ENCODE measurements at regions not wholly inside any gene's neighbourhood (a gene's known extent, or its start where the extent isn't known, plus 50 kb on each side); places are given as distances from the start of the nearest gene placed in this dataset.
A peak's percentile ranks its signal among the peaks of the same experiment; 100 is the strongest.

DNA sequence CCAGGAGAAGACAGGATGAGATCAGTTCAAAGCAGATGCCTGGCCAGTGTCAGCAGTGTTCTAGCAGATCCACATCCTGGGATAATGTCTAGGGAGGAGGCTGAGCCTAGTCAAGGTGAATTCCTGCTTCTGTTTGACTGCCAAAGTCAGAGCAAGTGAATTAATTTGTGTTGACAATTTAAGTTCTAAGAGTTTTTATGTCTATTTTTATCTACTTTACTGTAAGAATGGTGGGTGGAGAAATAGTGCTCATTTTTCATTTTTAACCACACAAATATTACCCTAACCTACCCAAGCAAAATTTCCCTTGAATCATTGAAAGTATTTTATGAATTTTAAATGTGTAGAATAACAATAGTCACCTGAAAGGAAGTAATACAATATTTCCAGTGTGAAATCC, 207.6 kb upstream of the SLC10A2 start:
- H3K9me3 Mint-ChIP-seq: peaks cover 4 to 14% of the 10 kb centered on the region in 2 donors
- H3K27ac Mint-ChIP-seq: no peak overlapping the region
- no peak for ATAC-seq
- no peaks in the 10 kb centered on the region for H3K36me3 Mint-ChIP-seq
- no peak for DNase-seq (ENCODE audit: low spot score in 2 of 2)

DNA sequence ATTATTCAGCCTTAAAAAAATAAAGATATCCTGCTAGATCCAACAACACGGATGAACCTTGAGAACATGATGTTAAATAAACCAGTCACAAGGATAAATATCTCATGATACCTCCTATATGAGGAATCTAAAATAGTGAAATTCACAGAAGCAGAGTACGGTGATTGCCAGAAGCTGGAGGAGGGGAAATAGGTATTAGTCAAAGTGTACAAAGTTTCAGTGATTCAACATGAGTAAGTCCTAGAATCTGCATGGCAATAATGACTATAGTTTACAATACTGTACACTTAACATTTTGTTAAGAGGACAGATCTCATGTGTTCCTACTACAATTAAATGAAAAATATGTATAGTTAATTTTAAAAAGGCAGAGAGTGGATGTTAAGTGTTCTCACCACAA, 206.6 kb upstream of the SLC10A2 start:
- ATAC-seq: peak in 1 of 2 donors; percentile 91
- no peaks in the 10 kb centered on the region for H3K36me3 Mint-ChIP-seq

DNA sequence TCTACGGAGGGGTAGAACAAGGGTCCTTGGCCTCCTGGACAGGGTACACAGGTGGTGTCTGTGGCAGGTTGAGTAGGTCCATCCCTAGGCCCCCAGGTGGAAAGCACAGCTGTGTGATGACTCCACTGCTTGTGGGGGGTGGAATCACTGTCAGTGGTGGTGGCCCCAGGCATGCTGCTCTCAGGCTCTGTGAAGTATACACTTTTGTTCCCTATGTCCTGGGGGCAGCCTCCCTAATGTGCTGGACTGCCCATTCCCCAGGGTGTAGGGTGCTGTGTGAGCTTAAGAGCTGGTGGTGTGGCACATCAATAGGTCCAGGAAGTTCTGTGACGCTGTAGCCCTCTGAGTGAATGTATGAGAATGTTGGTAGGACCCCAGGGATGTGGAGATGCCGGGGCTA, 197.2 kb upstream of the SLC10A2 start:
- Mint-ChIP-seq H3K36me3 (peaks cover 0 to 17% of the 10 kb centered on the region in 2 donors), H3K27ac (no peak overlapping the region), H3K9me3 (peaks cover 19 to 39% of the 10 kb centered on the region in 2 donors)
- no peak for DNase-seq (ENCODE audit: low spot score in 2 of 2)
- no peak for ATAC-seq

More for the DNA sequence above, 206.6 kb upstream of the SLC10A2 start:
- Mint-ChIP-seq H3K27ac (no peak overlapping the region), H3K9me3 (peaks cover 6 to 17% of the 10 kb centered on the region in 2 donors)
- no peak for DNase-seq (ENCODE audit: low spot score in 2 of 2)

DNA sequence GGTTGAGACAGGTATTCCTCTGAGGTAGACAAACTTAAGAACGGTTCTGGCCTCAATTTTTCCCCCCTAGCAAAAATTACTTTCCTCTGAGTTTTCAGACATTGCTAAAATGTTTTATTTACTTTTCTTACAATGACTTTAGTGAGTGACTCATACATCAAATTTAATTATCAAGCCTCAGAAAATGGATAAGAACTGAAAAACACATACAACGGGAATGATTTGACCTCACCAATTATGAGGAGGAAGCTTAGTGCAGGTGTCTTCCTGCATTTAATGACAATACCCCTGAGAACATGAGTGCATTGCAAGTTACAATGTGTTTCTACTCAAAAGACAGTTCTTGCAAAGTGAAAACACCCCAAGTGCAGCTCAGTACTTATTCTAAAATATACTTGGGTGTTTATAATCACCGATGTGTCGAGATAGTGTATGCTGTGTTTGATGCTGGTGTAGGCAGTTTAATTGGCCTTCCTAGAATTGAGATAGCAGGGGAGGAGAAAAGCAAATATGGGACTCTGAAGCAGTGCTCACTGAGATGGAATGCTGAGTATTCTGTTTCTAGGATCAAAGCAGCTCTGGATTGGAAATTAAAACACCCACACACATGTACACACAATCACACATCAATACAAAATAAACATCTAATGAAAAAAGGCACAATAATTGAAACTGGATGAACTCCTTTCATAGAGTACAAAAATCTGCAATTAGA, 189.5 kb upstream of the SLC10A2 start:
- H3K9me3 Mint-ChIP-seq: peaks cover 7 to 9% of the 10 kb centered on the region in 2 donors
- H3K27ac Mint-ChIP-seq: no peak overlapping the region
- ATAC-seq (no peak), DNase-seq (ENCODE audit: low spot score in 2 of 2) (no peak)
- no peaks in the 10 kb centered on the region for H3K36me3 Mint-ChIP-seq

DNA sequence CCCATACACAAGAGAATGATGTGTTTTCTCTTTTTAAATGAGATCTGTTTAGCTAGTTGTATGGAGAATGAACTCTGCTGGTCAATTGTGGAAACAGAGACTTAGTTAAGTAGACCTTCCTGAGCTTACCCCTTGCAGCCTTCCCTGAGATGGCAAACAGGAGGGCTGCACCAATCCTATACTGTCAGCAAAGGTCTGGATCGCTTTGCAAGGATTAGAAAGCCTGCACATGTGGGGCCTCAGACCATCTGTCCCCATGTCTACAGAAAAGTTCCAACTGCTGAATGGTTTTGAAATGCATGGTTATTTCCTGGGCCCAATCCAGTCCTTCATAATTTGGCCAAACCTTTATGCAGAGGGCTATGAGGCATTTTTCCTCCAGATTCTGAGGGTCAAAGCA, 183.9 kb upstream of the SLC10A2 start:
- no peak for DNase-seq (ENCODE audit: low spot score in 2 of 2)
- H3K9me3 Mint-ChIP-seq: peaks cover 8 to 12% of the 10 kb centered on the region in 2 donors
- no peaks in the 10 kb centered on the region for H3K36me3 Mint-ChIP-seq
- ATAC-seq: no peak
- H3K27ac Mint-ChIP-seq: no peak overlapping the region

DNA sequence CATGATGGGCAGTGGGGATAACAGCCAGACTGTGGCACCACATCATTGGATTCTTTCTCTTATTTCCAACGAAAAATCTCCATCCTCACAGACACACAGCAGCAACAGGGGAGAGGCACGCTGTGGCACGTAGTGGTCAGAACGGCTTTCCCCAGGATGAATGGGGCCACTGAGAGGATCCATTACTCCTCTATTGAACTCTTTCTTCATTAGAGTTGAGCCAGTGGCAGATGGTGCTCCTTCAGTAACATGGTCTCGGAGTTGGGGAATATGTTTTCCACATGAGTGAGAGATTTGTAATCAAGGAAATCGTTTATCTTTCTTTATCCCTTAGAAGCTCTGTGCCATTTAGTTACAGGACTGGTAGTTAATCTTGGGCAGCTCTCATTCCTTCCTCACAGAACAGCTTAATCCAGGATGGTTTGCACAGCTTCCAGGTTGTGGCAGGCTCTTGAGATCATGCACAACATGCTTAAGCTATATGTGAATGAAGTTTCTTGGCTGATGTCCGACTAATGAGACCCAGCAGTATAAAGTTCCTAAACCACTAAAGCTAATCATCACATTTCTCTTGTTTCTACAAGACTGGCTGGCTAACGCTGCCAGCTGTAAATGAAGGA, 180.5 kb upstream of the SLC10A2 start:
- no peak for DNase-seq (ENCODE audit: low spot score in 2 of 2)
- Mint-ChIP-seq H3K36me3 (no peaks in the 10 kb centered on the region), H3K9me3 (peaks cover 4 to 7% of the 10 kb centered on the region in 2 donors), H3K27ac (no peak overlapping the region)
- no peak for ATAC-seq

DNA sequence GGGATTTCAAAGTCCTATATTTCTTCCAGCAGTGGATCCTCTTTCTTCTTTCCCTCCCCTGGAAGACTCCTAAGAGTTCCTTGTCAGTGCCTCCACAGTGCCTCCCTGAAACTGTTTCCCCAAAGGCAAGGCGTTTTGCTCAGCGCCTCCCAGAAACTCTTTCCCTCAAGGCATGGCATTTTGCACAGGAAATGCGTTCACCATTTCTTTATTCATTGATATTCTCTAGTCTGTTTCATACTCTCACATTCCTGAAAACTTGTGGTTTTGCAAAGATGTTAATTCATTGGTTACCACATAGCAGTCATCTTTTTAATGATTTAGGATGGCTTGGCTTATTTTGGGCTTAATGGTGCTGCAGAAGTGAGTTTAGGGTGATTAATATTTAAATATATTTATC, 177.3 kb upstream of the SLC10A2 start:
- no peak overlapping the region for H3K27ac Mint-ChIP-seq
- DNase-seq (ENCODE audit: low spot score in 2 of 2) (no peak), ATAC-seq (no peak)
- peaks cover 7 to 8% of the 10 kb centered on the region in 2 donors for H3K9me3 Mint-ChIP-seq
- no peaks in the 10 kb centered on the region for H3K36me3 Mint-ChIP-seq

DNA sequence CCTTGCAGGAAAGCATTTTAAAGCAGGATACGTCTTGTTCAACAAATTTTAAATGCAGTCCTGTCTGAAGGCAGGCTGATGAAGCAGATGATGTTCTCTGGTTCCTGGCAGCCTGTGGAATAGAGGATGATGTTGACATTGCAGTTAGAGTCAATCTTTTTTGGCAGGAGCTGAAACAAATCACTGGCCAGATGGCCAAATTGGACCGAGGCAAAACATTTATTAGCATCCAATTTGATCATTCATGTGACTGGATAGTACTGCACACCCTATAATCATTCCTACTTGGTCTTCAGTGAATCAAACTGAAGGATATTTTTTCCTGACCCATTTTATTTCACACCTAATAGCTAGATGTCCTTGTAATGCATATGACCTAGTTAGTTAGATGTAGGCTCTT, 172.2 kb upstream of the SLC10A2 start:
- DNase-seq (ENCODE audit: low spot score in 2 of 2): no peak
- Mint-ChIP-seq H3K9me3 (peaks cover 3 to 4% of the 10 kb centered on the region in 2 donors), H3K27ac (no peak overlapping the region), H3K36me3 (no peaks in the 10 kb centered on the region)
- ATAC-seq: no peak

DNA sequence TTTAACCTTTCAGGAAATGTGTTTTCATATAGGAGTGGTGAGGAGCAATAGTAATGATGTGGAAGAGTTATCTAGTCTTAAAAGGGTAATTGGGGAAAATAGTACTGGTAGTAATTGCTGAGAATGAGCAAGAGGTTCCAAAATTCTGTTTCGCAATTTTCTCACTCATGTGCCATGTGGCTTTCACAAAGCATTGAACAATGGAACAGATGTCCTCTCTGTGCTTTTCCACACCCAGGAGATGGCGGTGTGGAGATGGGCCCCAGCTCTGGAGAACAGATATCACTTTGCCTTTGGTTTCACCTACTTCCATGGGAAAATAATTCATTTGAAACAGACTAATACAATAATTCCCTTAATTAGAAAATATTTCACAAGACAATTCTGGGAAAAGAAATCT, 170.0 kb upstream of the SLC10A2 start:
- DNase-seq (ENCODE audit: low spot score in 2 of 2) (no peak), ATAC-seq (no peak)
- Mint-ChIP-seq H3K9me3 (peaks cover 9 to 10% of the 10 kb centered on the region in 2 donors), H3K36me3 (no peaks in the 10 kb centered on the region), H3K27ac (no peak overlapping the region)

DNA sequence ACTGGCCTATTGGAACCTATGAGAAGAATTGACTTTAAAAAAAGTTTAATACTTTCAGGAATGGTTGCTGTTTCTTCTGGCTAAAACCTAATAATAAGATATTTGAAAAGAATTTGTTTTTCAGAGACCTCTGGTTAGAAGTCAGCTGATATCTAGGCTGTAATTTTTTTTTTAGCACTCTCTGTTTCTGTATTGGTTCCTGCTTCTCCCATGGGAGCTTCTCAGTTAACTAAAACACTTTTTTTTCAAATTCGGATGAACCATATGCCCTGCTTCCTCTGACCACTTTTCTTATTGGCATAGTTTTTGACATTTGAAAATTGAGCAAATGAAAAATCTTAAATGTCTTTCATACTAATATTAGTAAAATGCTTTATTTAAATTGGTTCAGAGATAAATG, 163.5 kb upstream of the SLC10A2 start:
- DNase-seq (ENCODE audit: low spot score in 2 of 2) (no peak), ATAC-seq (no peak)
- Mint-ChIP-seq H3K27ac (no peak overlapping the region), H3K9me3 (peaks cover 12% of the 10 kb centered on the region in 2 donors), H3K36me3 (no peaks in the 10 kb centered on the region)

DNA sequence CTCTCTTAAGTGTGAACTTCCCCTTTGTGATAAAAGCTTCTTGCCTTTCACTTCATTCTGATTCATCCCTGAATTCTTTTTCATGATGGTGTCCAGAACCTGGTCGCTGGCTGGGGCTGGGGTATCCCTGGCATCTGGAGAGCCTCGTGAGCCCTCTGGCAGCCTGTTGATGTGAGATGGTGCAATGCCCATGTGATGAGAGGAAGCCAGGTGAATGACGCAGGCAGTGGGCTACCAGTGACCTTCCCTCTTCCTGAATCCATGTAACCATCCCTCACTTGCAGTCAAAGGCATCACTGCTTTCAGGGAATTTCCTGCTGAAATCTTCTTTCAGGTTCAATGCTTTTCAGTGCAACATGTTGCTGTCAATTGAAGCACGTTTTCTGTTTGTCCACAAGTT, 158.6 kb upstream of the SLC10A2 start:
- Mint-ChIP-seq H3K27ac (no peak overlapping the region), H3K9me3 (peaks cover 7 to 10% of the 10 kb centered on the region in 2 donors), H3K36me3 (no peaks in the 10 kb centered on the region)
- DNase-seq (ENCODE audit: low spot score in 2 of 2) (no peak), ATAC-seq (no peak)

DNA sequence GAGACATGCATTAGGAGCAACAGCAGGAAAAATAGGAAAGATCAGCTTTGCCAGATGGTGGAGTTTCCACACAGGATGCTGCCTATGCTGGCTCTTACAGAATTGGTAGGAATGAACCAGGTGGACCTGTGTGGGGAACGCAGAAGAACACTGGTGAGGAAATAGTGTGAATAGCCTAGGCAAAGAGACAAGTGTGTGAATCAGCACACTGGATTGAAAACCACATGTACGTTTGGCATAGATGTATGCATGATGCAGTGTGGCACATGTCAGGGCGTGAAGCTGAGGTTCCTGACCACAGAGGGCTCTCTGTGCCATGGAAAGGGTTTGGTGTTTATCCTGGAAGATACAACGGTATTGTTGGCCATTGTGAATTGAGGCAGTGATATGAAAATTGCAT, 156.5 kb upstream of the SLC10A2 start:
- no peak overlapping the region for H3K27ac Mint-ChIP-seq
- DNase-seq (ENCODE audit: low spot score in 2 of 2) (no peak), ATAC-seq (no peak)
- H3K9me3 Mint-ChIP-seq: peaks cover 4 to 10% of the 10 kb centered on the region in 2 donors
- no peaks in the 10 kb centered on the region for H3K36me3 Mint-ChIP-seq

DNA sequence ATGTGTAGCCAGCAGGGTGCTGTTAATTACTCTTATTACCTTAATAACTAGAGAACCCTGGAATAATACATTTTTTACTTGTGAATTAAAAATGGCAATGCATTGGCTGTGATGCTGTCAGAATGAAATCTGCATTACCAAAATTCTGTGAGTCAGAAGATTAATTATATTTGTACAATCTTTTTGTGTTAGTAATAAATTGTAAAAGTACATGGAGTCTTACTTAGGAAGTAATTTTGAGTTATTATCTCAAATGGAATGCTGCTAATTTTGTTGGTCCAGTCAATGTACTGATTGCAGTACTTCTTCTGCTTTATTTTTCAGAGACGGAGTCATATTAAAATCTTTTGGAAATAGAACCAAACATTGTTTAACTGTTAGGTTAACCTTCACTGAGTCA, 152.0 kb upstream of the SLC10A2 start:
- no peak overlapping the region for H3K27ac Mint-ChIP-seq
- no peaks in the 10 kb centered on the region for H3K36me3 Mint-ChIP-seq
- peaks cover 0 to 7% of the 10 kb centered on the region in 2 donors for H3K9me3 Mint-ChIP-seq
- no peak for ATAC-seq
- DNase-seq (ENCODE audit: low spot score in 2 of 2): no peak

DNA sequence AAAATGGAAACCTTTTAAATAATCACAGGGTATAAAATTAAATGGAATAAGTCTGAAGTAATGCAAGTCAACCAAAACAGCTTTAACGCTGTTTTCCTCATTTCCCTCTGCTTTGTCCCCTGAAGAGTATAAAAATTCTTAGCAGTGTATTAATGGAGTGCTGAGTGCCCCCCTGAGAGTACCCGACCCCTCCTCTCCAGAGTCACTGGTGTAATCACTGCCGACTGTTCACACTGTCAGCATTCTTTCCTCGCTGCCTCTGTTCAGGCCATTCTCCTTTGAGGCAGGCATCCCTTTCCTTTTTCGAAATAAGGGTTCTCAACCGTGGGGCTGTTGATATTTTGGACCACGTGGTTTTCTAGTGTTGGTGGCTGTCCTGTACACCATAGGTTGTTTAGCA, 146.9 kb upstream of the SLC10A2 start:
- H3K36me3 Mint-ChIP-seq: no peaks in the 10 kb centered on the region
- H3K27ac Mint-ChIP-seq: no peak overlapping the region
- H3K9me3 Mint-ChIP-seq: peaks cover 0 to 3% of the 10 kb centered on the region in 2 donors
- DNase-seq (ENCODE audit: low spot score in 2 of 2) (no peak), ATAC-seq (no peak)

DNA sequence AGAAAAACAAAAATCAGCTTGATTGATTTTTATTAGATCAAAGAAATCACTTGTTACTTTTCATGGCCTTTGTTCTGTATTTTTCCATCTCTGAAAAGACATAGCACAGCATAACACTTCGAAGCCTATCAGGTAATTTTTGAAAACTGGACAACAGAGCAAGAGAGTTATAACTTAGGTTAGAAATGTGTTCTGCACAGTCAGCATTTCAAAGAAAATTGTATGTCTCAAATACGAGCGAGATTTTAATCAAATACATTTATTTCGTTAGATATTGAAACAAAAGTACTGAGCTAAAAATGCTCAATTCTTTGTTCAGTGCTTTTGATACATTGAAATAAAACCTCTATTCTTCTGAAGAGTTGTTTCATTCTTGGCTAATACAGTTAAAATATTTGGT, 144.1 kb upstream of the SLC10A2 start:
- Mint-ChIP-seq H3K9me3 (no peaks in the 10 kb centered on the region), H3K36me3 (no peaks in the 10 kb centered on the region), H3K27ac (no peak overlapping the region)
- ATAC-seq (no peak), DNase-seq (ENCODE audit: low spot score in 2 of 2) (no peak)

DNA sequence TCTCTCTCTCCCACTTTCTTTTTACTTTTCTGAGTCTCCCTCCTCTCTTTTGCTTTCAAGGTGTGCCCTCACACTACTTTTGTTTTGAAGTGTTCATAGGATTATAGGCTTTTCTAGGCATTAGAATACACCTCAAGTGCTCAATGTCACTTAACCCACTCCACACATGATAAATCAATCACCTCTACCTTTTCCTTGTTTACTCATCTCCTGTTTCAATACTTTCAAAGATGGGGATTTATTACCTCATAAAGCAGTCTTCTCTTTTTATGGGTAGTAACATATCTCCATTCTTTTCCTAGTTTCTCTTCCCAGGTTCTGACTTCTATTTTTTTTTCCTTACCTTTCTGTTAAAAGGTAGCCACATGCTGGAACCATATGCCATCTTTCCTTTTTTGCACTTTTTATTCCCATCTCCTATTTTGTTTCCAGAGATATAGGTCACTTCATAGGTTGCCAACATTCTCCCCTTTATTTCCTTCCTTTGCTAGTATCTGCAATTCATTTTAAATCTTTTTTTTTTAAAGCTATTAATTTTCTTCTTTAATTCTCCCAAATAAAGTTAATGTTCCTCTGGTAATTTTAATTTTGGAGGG, 137.6 kb upstream of the SLC10A2 start:
- no peak for ATAC-seq

DNA sequence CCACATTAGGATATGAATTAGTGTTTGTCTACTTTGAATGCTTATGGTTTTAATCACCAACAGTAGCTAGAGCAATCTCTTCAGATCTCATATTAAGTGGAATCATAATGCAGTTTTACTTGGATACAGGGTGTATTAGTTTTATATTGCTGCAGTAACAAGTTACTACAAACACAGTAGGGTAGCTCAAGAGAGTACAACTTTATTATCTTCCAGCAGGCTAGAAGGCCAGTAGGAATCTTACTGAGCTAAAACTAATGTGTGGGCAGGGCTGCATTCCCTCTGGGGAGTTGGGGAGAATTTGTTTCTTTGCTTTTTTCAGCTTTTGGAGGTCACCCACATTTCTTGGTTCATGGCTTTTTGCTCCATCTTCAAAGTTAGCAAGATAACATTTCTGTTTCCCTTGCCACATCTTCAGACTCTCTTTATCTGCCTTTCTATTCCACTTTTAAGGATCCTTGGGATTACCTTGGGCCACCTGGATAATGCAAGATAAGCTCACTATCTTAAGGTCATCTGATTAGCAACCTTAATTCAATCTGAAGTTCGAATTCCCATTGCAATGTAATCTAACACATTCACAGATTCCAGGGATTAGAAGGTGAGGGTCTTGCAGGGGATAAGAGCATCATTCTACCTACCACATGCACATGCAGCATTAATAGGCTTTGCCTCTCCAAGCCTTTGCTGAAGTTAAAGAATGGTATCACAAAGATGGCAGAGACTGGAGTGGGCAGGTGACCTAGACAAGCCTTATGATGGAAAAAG, 134.1 kb upstream of the SLC10A2 start:
- Mint-ChIP-seq H3K27ac (no peak overlapping the region), H3K9me3 (peaks cover 20 to 22% of the 10 kb centered on the region in 2 donors), H3K36me3 (peaks cover 0 to 6% of the 10 kb centered on the region in 2 donors)
- DNase-seq (ENCODE audit: low spot score in 2 of 2) (no peak), ATAC-seq (no peak)

More for the DNA sequence above, 137.6 kb upstream of the SLC10A2 start:
- no peak for DNase-seq (ENCODE audit: low spot score in 2 of 2)
- Mint-ChIP-seq H3K9me3 (peaks cover 16 to 17% of the 10 kb centered on the region in 2 donors), H3K36me3 (peaks cover 0 to 6% of the 10 kb centered on the region in 2 donors), H3K27ac (no peak overlapping the region)

Measured in activated naive CD4-positive, alpha-beta T cell treated with anti-CD3 and anti-CD28 coated beads, Interleukin-2, amount 50 U/mL, for 72 hours (primary cell).